ENCODE measurements at regions not wholly inside any gene's neighbourhood (a gene's known extent, or its start where the extent isn't known, plus 50 kb on each side); places are given as distances from the start of the nearest gene placed in this dataset.

DNA sequence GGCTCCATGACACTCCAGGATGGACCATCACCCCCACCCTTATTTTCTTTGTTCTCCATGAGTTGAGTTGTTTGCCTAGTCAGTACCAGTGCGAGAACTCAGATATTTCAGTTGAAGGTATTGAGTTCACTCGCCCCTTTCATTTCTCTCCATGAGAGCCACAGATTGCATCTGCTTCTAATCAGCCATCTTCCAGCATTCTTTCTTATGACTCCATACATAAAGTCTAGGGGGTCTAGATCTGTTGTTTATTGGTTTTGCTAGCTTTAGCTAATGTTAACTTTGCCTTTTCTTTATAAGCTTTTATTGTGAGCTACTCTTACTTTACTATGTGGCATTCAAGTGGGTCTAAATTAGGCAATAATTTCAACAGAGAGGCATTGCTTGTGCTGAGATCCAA, 71.6 kb upstream of the PDC start:
- TF ChIP-seq JUNB (IDR thresholded peaks at IDR 0.05; ENCODE audit: unreplicated experiment) (no peak), EZH2 (IDR thresholded peaks at IDR 0.05; ENCODE audit: low read depth, unreplicated experiment) (no peak), EZH2phosphoT487 (IDR thresholded peaks at IDR 0.05; ENCODE audit: unreplicated experiment) (no peak), NANOG (IDR thresholded peaks at IDR 0.05; ENCODE audit: borderline replicate concordance) (no peak), CREB1 (CRISPR knock-in tag; IDR thresholded peaks at IDR 0.05; ENCODE audit: low read depth) (no peak), POLR2AphosphoS5 (IDR thresholded peaks at IDR 0.05; ENCODE audit: low read depth) (no peak), ZNF331 (CRISPR knock-in tag; IDR thresholded peaks at IDR 0.05; ENCODE audit: low read depth) (no peak), ZNF114 (CRISPR knock-in tag; IDR thresholded peaks at IDR 0.05) (no peak), STAT1 (IDR thresholded peaks at IDR 0.05; ENCODE audit: unreplicated experiment) (no peak)
- TF ChIP-seq, protein P1, sequence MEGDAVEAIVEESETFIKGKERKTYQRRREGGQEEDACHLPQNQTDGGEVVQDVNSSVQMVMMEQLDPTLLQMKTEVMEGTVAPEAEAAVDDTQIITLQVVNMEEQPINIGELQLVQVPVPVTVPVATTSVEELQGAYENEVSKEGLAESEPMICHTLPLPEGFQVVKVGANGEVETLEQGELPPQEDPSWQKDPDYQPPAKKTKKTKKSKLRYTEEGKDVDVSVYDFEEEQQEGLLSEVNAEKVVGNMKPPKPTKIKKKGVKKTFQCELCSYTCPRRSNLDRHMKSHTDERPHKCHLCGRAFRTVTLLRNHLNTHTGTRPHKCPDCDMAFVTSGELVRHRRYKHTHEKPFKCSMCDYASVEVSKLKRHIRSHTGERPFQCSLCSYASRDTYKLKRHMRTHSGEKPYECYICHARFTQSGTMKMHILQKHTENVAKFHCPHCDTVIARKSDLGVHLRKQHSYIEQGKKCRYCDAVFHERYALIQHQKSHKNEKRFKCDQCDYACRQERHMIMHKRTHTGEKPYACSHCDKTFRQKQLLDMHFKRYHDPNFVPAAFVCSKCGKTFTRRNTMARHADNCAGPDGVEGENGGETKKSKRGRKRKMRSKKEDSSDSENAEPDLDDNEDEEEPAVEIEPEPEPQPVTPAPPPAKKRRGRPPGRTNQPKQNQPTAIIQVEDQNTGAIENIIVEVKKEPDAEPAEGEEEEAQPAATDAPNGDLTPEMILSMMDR (conservative IDR thresholded peaks at IDR 0.05; ENCODE audit: low read depth in 2 of 2), result no peak
- TF ChIP-seq, protein P2, sequence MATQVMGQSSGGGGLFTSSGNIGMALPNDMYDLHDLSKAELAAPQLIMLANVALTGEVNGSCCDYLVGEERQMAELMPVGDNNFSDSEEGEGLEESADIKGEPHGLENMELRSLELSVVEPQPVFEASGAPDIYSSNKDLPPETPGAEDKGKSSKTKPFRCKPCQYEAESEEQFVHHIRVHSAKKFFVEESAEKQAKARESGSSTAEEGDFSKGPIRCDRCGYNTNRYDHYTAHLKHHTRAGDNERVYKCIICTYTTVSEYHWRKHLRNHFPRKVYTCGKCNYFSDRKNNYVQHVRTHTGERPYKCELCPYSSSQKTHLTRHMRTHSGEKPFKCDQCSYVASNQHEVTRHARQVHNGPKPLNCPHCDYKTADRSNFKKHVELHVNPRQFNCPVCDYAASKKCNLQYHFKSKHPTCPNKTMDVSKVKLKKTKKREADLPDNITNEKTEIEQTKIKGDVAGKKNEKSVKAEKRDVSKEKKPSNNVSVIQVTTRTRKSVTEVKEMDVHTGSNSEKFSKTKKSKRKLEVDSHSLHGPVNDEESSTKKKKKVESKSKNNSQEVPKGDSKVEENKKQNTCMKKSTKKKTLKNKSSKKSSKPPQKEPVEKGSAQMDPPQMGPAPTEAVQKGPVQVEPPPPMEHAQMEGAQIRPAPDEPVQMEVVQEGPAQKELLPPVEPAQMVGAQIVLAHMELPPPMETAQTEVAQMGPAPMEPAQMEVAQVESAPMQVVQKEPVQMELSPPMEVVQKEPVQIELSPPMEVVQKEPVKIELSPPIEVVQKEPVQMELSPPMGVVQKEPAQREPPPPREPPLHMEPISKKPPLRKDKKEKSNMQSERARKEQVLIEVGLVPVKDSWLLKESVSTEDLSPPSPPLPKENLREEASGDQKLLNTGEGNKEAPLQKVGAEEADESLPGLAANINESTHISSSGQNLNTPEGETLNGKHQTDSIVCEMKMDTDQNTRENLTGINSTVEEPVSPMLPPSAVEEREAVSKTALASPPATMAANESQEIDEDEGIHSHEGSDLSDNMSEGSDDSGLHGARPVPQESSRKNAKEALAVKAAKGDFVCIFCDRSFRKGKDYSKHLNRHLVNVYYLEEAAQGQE (IDR thresholded peaks at IDR 0.05; ENCODE audit: unreplicated experiment), result no peak
- TF ChIP-seq, protein P3, sequence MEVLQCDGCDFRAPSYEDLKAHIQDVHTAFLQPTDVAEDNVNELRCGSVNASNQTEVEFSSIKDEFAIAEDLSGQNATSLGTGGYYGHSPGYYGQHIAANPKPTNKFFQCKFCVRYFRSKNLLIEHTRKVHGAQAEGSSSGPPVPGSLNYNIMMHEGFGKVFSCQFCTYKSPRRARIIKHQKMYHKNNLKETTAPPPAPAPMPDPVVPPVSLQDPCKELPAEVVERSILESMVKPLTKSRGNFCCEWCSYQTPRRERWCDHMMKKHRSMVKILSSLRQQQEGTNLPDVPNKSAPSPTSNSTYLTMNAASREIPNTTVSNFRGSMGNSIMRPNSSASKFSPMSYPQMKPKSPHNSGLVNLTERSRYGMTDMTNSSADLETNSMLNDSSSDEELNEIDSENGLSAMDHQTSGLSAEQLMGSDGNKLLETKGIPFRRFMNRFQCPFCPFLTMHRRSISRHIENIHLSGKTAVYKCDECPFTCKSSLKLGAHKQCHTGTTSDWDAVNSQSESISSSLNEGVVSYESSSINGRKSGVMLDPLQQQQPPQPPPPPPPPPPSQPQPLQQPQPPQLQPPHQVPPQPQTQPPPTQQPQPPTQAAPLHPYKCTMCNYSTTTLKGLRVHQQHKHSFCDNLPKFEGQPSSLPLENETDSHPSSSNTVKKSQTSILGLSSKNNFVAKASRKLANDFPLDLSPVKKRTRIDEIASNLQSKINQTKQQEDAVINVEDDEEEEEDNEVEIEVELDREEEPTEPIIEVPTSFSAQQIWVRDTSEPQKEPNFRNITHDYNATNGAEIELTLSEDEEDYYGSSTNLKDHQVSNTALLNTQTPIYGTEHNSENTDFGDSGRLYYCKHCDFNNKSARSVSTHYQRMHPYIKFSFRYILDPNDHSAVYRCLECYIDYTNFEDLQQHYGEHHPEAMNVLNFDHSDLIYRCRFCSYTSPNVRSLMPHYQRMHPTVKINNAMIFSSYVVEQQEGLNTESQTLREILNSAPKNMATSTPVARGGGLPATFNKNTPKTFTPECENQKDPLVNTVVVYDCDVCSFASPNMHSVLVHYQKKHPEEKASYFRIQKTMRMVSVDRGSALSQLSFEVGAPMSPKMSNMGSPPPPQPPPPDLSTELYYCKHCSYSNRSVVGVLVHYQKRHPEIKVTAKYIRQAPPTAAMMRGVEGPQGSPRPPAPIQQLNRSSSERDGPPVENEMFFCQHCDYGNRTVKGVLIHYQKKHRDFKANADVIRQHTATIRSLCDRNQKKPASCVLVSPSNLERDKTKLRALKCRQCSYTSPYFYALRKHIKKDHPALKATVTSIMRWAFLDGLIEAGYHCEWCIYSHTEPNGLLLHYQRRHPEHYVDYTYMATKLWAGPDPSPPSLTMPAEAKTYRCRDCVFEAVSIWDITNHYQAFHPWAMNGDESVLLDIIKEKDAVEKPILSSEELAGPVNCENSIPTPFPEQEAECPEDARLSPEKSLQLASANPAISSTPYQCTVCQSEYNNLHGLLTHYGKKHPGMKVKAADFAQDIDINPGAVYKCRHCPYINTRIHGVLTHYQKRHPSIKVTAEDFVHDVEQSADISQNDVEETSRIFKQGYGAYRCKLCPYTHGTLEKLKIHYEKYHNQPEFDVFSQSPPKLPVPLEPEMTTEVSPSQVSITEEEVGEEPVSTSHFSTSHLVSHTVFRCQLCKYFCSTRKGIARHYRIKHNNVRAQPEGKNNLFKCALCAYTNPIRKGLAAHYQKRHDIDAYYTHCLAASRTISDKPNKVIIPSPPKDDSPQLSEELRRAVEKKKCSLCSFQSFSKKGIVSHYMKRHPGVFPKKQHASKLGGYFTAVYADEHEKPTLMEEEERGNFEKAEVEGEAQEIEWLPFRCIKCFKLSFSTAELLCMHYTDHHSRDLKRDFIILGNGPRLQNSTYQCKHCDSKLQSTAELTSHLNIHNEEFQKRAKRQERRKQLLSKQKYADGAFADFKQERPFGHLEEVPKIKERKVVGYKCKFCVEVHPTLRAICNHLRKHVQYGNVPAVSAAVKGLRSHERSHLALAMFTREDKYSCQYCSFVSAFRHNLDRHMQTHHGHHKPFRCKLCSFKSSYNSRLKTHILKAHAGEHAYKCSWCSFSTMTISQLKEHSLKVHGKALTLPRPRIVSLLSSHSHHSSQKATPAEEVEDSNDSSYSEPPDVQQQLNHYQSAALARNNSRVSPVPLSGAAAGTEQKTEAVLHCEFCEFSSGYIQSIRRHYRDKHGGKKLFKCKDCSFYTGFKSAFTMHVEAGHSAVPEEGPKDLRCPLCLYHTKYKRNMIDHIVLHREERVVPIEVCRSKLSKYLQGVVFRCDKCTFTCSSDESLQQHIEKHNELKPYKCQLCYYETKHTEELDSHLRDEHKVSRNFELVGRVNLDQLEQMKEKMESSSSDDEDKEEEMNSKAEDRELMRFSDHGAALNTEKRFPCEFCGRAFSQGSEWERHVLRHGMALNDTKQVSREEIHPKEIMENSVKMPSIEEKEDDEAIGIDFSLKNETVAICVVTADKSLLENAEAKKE (CRISPR knock-in tag; IDR thresholded peaks at IDR 0.05), result no peak

Data from GM23338 (cell line).